GM10266 (cell line): ENCODE measurements at regions not wholly inside any gene's neighbourhood (a gene's known extent, or its start where the extent isn't known, plus 50 kb on each side); places are given as distances from the start of the nearest gene placed in this dataset.

Experiments
- DNase-seq: peaks from one replicate; pipeline ENCODE4 v3.0.0; 2012; ENCODE audit errors: extremely low spot score
- TF ChIP-seq, protein P1 (sequence below): IDR thresholded peaks from 2 replicates; pipeline ENCODE4 v1.5.1; 2012; ENCODE audit warnings: mild to moderate bottlenecking, low read depth; ENCODE audit not compliant: control insufficient read depth, insufficient read depth; ENCODE audit errors: missing control alignments

DNA sequence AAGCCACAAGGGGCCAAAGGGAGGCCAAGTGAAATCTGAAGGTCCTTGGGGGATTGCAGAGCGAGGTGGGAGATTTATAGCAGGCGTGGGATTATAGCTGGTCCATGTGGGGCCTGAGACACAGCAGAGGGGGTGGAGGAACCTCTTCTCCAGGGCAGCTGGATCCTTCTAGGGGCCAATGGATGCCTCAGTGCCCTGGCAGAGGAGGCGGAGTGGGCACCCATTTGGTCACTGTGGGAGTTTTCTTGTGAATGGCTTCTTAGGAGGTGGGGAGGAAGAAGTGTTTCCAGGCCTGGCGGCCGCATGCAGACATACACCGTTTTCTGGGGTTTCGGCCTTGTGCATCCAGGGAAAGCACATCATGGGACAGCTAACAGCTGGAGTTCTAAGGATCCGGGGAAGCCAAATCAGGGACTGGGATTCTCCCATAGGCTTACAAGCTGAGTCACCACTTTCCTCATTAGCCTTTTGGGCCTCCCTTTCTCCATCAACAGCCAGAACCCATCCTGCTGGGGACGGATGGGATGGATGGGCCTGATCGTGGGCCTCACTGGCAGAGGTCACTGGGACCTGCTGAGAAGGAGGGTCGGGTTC, 76.5 kb downstream of the RHOU start:
- TF ChIP-seq, protein P1, sequence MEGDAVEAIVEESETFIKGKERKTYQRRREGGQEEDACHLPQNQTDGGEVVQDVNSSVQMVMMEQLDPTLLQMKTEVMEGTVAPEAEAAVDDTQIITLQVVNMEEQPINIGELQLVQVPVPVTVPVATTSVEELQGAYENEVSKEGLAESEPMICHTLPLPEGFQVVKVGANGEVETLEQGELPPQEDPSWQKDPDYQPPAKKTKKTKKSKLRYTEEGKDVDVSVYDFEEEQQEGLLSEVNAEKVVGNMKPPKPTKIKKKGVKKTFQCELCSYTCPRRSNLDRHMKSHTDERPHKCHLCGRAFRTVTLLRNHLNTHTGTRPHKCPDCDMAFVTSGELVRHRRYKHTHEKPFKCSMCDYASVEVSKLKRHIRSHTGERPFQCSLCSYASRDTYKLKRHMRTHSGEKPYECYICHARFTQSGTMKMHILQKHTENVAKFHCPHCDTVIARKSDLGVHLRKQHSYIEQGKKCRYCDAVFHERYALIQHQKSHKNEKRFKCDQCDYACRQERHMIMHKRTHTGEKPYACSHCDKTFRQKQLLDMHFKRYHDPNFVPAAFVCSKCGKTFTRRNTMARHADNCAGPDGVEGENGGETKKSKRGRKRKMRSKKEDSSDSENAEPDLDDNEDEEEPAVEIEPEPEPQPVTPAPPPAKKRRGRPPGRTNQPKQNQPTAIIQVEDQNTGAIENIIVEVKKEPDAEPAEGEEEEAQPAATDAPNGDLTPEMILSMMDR: no peak

DNA sequence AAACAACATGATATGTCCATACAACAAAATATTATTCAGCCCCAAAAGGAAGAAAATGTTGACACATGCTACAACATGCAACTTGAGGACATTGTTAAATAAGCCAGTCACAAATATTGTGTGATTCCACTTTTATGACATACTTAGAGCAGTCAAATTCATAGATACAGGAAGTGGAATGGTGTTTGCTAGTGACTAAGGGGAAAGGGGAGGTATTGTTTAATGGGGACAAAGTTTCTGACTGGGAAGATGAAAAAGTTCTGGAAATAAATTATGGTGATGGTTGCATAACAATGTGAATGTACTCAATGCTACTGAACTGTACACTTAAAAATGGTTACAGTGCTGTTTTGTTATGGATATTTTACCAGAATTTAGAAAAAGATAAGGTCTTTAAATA, 77.7 kb downstream of the RHOU start:
- TF ChIP-seq, protein P1: no peak
- no peak for DNase-seq

More for the DNA sequence above, 76.5 kb downstream of the RHOU start:
- no peak for DNase-seq

DNA sequence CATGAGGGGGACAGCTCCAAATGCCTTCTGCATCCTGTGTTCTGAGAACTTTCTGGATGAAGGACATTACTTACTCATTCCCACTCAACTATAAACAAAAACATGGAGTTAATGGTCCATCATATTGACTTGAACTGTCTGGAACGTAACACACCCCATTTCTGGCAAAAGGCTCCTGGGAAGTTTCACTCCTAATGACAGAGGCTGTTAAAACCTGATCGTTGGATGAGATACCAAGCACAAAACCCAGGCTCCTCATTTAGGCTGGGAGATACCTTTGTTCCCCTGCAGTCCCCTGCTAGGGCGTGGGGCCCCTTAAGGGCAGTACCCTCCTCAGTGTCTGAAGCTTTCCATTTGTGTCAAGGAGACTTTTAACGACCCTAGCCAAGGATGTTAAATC, 78.9 kb downstream of the RHOU start:
- DNase-seq: no peak
- TF ChIP-seq, protein P1: no peak

DNA sequence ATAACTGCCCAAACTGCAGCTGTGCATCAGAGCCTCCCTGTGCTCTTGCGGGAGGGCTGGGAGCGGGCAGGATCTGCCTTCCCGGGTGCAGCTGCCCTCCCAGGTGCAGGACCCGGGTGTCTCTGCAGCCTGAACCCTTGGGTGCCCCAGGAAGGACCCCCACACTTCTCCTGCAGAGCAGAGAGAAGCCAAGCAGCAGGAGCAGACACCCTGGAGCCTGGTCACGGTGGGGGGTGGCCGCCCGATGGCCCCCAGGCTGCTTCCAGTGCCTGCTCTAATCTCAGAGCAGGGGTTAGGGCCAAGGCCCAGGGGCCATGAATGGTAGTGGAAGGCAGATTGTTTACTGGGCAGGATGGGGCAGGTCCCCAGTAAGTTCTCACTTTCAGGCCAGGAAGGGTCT, 83.0 kb downstream of the RHOU start:
- DNase-seq: no peak
- TF ChIP-seq, protein P1: no peak

DNA sequence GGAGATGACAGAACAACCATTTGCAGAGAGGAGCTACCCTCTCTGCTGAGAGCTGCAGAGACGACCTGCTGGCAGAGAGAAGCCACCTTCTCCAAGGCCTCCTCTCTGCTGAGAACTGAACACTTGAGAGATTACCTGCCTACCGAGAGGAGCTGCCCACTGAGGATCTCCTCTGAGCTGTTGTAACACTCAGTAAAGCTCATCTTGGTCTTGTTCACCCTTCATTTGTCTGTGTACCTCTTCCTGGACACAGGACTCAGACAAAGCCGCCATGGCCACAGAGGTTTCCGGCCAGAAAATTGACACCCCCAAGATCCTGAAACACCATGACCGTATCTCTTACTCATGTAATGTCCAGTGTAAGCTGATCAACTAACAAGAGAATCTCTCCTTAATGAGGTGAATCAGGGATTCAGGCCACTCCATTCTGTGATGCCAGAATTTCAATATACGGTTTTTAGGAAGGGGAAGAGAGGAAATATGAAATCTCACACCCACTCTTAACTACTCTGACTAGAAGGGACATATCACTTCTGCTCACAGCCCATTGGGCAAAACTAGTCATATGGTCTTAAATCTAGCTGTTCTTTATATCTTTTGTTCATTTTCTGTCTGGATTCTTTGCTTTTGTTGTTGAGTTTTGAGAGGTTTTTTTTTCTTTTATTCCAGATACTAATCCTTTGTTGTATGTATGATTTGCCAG, 83.8 kb downstream of the RHOU start:
- TF ChIP-seq, protein P1: no peak
- no peak for DNase-seq

DNA sequence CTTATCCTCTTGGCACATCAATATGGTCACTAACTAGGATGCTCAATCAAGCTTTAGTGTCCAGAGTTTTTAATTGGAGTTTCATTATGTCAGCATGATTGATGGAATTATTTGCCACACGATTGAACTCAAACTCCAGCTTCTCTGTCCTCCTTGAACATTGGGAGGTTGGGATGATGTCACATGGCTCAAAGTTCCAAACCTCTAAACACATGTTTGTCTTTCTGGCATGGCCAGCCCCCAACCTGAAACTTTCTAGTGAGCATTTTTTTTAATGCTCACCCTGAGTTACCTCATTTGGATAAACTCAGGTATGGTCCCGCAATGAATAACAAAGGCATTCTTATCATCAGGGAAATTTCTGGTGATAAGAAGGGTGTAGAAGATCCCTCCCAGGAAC, 86.0 kb downstream of the RHOU start:
- DNase-seq: no peak
- TF ChIP-seq, protein P1: no peak

DNA sequence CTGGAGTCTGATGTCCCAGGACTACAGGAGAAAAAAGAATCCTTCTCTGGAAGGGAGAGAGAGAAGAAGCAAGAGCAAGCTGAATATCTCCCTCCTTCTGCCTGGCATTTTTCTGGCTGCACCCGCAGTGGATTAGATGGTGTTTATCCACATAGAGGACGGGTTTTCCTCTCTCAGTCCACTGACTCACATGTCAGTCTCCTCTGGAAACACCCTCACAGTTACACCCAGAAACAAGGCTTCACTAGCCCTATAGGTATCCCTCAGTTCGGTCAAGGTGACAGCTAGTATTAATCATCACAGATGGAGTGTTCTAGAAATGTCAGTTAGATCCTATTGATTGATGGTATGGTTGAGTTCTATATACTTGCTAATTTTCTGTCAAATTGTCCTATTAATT, 87.9 kb downstream of the RHOU start:
- DNase-seq: no peak
- TF ChIP-seq, protein P1: no peak
